ENCODE measurements at regions not wholly inside any gene's neighbourhood (a gene's known extent, or its start where the extent isn't known, plus 50 kb on each side); places are given as distances from the start of the nearest gene placed in this dataset.

DNA sequence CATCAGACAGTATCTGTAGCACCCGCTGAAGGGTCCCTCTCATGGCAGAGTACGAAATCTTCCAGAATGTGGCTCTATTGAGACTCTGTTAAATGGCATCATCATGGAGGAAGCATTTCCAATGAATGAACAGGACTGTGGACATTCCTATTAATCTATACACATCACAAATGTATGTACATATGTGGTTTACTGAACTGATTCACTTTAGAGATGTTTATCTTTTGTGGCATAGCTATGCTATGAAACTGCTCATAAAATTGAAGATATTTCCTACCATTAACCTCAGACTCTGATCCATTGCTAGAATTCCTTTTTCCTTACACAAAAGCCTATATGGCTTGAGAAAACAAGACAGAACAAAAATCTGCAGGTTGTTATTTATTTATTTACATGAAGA is 259.6 kb upstream of the RRP15 start:
- DNase-seq (ENCODE audit: low spot score) = no peak

DNA sequence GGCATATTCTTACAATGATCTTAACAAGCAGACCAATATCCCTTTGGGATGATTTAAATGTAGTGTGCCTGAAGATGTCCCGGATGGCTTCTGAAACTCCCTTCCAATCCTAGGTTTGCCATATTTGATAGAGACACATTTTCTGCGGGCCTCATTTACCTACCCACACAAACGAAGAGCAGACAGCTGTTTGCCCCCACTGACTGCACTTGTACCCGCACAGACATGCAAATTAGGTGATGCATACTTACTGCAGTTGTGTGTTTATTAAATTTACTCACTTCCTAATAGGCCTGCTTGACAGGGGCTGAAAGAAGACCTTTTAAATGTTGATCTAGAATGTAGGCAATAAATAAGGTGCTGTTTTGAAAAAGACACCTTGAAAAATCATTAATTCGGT is 257.9 kb upstream of the RRP15 start:
- DNase-seq (ENCODE audit: low spot score) = no peak

DNA sequence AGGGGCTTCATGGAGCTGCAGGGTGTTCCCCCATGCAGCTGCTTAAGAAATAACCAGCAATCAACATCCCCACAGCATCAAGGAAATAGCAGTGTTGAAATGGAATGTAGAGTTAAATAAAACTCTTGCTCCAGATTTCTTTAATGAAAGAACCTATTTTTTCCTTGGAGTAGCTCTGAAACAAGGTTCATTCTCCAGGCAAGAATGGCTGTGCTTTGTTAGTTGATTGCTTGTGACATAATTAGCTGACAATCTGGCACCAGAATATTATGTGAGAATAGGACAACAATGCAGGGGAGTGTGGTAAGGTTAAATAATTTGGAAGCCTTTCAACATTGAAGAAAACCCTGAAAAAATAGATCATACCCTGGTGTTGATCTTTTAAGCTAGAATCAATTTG is 254.2 kb upstream of the RRP15 start:
- DNase-seq (ENCODE audit: low spot score) = no peak

DNA sequence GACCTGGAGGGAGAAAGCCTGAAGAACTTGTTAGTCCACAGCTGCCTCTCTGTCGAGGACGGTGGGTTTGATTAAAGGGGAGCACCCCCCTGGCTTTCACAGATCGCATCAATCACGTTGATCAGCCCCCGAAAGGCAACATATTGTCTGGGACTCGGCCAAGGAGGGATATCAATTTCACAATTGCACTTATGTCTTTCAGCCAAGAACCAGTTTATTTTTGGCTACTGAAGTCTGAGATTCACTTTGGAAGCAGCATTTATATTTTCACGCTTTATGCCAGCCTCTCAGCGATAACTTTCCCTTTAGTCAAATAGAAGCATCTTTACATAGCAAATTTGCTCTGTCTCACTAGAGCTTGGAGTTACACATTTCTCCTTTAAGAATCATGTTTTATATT is 253.2 kb upstream of the RRP15 start:
- DNase-seq (ENCODE audit: low spot score) = no peak

DNA sequence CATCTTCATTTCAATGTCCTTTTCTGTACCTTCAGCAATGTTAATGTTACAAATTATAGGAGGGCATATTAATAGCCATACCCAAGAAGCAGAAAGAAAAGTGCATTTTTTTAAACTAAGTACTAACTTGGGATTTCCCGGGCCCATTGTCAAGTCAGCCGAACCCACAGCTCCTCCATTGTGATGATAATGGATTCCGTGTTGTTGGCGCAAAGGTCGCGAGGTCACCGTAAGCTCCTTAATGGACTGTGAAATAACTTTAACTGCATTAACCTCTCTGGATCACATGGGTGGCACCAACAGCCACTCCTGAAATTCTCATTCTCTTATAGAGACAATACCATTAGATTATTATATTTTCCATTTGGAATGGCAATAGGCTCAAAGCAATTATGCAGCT is 250.6 kb upstream of the RRP15 start:
- no peak for DNase-seq (ENCODE audit: low spot score)

DNA sequence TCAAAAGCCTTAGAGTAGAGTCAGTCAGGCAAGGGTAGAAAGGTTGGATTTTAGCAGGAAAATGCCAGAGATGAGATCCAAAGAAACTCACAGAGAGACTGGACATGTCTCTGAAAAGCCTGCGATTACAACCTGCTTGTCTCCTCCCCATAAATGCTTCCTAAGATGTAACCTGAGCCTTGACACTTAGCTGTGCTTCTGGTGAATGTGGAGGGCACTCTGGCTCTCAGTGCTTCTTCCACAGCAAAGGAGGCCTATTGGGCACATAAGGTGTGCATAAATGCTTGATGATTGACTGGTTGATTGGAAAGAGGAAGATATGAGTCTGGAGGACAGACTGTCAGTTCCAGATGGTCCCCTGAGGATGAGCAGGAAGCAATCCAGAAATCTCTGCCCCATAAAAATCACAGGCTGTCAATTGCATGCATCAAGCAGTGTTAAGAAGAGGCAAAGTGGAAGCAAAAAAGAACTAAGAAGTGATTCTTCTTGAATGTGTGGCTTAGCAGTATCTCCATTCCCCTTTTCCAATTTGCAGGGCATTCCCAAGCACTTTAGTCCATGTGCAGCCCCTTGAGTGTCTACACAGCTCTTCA is 236.2 kb upstream of the RRP15 start:
- DNase-seq (ENCODE audit: low spot score) = no peak

DNA sequence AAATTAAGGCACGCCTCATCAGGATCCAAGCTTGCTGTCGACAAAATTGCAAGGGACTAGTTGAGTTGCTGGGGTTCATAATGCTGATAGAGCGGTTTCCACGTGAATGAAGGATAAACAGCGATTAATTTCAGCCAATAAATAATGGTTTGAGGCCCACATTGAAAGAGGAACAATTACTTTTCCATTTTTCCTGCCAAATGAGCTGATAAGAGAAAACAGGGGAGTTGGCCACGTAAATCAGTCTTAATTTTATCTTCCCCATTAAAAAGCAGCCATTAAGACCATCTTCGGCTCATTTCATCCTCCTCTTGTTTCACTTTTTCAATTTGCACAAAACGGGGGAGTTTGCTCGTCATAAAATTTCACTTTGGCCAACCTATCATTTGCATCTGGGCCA is 235.5 kb upstream of the RRP15 start:
- no peak for DNase-seq (ENCODE audit: low spot score)

DNA sequence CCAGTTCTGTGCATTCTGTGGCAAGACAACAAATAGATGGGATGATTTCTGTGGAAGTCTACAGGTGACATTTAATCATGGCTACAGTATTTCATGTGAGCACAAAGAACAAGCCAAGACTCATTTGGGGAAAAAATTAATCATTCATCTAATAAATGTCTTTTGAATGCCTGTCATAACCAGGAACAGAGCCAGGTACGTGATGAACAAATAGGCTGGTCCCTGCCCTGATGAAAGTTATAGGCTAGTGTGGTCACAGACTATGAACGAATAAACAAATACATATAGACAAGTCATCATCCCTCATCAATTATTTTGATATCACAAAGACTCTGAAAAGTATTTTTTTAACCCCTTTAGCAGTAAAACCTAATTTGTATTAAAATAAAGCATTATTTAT is 226.4 kb upstream of the RRP15 start:
- DNase-seq (ENCODE audit: low spot score) = no peak

DNA sequence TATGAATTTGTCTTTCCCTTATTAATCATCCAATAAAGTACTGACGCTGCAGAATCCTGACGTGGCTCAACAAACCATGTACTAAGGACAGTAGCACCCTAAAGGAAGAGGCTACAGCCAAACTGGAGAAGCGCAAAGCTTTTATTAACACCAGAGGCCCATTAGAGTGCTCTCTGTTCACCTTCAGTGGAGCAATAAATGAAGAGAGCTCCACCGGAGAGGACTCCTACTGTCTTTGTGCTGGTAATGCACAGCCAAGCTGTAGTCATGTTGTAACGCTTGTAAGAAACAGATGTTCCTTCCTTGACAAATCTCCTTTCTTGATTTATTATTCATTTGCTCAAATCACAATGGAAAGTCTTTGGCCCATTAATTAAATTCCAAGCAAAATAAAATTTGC is 220.7 kb upstream of the RRP15 start:
- DNase-seq (ENCODE audit: low spot score) = no peak

DNA sequence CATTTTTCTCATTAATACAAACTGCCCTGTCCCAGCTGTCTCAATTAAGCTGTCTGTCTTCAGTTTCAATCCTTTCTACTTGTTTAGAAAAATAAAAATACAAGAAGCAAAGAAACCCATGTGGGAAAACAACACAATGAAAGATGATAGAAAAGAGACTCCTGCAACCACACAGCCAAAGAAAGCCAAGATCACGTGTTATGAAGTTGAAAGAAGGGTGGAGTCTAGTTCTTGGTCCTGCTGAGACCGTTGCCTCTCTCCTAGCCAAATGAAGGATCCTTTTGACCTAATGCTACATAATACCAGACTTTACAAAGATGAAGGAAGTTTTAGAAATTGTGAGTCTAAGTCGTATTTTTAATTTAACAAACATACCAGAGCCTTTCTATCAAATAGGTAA is 218.8 kb upstream of the RRP15 start:
- DNase-seq (ENCODE audit: low spot score) = no peak

DNA sequence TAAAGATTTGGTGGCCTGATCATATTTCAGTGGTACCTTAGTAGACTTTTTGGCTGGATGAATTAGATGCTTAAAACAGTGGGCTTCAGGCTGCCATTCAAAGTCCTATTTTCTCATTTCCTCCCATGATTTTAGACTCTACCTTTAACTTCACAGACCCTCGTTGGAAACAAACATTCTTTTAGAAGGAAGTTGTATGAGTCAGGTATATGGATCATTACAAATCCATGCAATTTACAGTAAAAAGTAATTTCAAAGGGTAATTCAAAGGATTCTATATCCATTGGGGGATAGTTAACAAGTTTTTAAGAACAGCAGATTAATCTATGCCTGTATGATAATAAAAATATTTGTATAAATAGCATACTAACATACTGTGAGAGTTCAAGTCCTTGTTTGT is 216.9 kb upstream of the RRP15 start:
- no peak for DNase-seq (ENCODE audit: low spot score)

DNA sequence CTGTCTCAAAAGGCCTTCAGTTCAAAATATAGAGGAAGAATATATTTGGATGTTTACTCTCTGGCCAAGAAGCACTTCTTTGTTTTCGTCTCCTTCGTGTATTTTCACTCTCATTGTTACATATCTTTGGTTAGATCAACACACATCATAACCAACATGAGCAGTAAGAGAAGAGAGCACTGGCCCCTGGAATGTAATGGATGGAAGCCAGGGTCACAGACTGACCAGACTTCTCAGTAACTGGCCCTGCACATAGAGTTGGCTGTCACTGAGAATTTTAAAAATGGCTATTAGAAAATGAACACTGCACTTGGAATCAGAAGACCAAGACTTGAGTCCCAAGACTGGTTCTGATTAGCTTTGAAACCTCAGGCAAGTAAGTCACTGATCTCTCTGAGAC is 215.9 kb upstream of the RRP15 start:
- no peak for DNase-seq (ENCODE audit: low spot score)

DNA sequence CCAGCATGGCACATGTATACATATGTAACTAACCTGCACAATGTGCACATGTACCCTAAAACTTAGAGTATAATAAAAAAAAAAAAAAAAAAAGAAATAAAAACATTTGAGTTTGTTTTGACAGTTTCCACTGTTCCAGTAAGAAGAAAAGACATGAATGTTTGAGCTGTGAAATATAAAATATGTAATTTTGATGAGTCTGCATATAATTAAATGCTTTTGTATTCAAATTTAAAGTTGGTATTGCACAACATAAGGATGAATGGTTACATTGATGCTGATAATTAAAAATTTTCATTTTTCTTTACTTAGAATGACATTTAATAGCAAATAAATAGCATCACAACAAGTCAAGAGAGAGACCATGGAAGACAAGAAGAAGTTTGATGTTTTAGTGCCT is 212.0 kb upstream of the RRP15 start:
- DNase-seq (ENCODE audit: low spot score) = no peak

DNA sequence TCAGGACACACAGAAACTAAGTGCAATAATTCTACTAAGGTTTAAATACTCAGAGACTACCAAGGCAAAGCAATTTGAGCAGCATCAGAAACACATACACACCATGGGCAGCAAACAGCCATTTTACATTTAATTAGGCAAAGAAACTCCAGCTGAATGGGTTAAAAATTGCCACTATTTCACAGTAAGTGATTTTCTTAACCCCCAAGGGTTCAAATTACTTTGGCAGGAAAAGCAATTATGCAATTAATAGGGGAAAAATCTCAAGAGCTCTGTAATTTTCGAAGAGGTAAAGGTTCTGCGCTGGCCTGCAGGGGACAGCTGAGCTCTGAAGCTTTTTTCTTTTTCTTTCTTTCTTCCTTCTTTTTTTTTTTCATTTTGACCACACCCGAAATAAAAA is 206.2 kb upstream of the RRP15 start:
- DNase-seq (ENCODE audit: low spot score) = no peak

DNA sequence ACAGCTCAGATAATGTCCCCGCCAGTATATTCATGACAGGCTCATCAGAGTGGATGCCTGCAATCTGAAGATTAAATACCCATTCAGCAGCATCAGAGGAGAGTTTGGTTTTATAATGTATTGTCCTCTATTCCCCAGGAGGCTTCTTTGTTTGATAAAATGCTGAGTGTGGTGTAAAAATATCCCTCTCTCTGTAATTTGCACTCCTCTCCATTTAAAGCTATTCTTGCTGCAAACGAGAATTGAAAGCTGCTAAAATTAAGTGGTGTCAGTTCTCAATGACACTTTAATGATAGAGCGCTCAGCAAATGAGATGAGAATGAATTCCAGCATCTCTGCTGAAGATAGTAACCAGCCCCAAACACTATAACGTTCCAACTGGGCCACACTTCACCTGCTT is 205.7 kb upstream of the RRP15 start:
- DNase-seq (ENCODE audit: low spot score) = no peak

DNA sequence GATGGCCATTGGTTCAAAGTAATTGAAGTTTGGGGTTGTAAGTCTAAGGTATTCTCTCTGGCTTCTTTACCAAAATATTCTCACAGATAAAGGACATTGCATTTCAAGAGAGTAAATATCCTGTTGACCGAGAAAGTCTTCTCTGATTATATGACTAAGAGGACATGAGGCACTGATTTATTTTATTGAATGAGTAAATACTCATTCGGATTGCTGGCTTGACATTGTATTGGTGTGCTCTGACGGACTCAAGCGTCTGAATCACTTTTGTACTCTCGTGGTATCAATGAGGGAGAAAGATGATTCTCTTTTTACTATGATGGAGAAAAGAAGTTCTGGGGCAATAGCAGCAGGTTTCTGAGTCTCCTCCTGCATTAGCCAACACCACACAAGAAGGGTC is 205.3 kb upstream of the RRP15 start:
- DNase-seq (ENCODE audit: low spot score) = no peak

DNA sequence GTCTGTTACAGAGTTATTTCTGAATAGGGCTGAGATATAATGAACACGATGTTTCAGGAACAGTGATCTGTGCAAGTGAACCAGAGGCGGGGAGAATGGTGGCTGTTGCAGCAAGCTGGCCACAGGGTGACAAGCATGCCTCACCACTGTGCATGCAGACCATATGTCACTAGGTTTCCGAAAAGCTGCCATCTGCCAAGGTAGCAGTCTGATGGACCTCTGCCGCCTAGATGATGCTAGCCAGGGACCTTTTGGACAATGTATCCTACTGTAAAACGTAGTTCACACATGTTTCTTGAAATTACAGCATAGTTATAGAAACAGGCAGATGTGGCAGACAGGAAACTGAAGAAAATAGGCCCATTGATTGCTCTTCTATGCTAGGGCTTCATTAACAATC is 204.2 kb upstream of the RRP15 start:
- no peak for DNase-seq (ENCODE audit: low spot score)

DNA sequence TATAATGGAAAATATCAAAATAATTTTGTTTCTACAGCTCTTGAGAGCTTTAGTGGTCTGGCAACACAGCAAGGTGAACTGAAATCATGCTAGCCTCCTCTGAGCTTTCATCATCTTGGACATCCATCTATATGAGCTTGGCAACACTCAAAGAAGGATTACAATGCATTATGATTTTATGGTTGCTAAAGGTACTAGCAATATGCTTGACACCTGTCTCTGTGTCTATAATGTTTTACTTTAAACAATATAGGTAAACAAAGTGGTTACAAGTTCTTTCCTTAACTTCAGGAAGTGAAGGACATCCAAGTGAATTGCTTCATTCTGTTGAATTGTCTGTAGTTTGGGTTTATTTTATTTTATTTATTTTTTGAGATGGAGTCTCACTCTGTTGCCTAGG is 203.7 kb upstream of the RRP15 start:
- no peak for DNase-seq (ENCODE audit: low spot score)

DNA sequence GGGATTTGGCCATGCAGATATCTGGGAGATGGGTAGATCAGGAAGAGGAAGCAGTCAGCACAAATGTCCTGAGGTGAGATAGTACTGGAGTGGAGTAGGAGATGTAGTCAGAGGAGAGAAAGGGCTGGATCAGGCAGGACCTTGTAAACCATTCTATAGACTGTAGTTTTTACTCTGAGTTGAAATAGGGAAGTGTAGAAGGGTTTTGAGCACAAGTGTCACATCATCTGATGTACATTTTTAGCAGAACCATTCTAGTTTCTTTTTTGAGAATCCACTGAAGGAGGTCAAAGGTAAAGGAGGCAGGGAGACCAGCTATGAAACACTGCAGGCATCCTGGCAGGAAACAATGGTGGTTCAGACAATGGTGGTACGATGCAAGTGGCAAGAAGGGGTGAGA is 194.6 kb upstream of the RRP15 start:
- DNase-seq (ENCODE audit: low spot score) = no peak

DNA sequence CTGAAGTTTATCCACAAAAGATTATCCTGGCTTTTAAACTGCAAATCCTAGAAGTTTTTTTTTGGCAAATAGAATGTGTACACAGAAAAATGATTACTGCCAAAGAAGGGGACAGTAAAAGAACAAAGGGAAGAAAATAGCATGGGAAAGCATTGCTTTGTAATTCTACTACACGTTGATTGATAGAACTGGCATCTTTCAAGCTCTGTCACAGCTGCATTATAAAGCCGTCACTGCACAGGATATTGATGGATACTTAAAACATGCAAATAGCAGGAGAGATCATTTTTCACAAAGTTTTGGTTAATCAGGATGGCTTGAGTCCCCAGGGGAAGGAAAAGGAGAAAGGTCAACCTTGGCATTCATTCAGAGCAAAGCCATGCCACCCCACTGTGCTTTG is 183.7 kb upstream of the RRP15 start:
- DNase-seq (ENCODE audit: low spot score) = no peak

DNA sequence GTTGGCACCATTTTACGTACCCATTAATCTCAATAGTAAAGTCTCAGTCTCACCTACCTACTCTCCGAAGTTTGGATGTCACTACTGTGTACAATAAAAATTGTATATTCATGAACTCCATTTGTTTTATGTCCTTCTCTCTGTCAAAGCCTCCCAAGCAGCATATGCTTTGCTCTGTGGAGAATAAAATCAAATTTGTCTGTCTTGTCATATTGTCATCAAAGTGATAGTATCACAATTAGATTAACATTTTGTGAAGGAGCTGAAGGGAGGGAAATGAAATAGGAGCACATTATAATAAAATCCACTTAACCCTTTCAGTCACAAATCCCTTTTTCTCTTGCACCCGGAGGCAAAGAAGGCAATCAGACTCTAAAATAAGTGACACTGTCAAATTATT is 177.1 kb upstream of the RRP15 start:
- DNase-seq (ENCODE audit: low spot score) = no peak

DNA sequence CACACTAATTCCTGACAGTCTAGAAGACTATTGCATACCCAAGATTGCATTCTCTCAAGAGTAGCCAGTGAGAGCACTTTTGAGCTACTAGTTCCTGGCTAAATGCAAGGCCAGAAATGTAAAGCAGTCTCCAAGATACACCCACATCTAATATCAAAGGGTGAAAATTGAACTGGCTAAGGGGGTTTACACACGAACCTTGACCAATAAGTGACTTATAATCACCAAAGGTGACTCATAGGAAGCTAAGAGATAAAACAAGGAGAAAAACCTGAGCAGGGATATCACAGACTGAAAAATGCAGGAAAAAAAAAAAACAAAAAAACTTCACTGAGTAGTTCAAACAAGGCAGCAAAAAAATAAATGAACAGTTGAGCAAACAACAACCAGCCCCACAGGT is 172.2 kb upstream of the RRP15 start:
- DNase-seq (ENCODE audit: low spot score) = no peak

DNA sequence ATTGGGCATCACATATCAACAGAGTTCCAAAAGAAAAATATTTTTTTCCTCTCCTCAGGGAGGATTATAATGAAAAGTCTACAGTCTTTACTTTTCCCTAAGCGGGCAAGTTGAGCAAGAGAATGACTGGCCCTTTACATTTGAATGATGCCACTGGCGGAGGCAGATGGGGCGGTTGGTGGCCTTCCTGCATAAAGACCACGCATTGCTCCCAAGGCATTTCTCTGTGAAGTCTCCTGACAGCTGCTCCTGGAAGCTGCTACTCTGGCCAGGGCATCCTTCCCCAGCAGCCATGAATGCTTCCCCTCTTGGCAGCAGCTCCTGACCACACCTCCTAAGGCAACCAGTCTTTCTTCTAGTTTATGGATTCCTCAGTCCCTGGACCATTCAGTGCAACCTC is 161.1 kb upstream of the RRP15 start:
- no peak for DNase-seq (ENCODE audit: low spot score)

DNA sequence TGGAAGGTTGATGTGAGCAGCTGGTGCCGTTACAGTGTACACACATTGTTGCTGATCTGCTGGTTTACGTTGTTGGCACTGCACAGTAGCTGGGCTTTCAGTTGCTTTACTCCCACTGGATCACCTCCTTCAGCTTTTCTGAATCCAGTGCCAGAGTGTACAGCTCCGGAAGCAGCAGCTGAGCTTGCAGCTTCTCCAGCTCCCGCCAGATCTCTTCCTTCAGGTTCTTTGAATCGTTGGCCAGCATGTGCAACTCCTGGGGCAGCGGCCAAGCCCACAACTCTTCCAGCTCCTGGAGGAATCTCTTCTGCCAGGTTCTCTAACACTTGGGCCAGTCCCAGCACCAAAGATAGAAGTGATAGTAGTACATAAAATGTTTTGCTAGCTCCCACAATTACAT is 149.7 kb upstream of the RRP15 start:
- DNase-seq (ENCODE audit: low spot score) = no peak

DNA sequence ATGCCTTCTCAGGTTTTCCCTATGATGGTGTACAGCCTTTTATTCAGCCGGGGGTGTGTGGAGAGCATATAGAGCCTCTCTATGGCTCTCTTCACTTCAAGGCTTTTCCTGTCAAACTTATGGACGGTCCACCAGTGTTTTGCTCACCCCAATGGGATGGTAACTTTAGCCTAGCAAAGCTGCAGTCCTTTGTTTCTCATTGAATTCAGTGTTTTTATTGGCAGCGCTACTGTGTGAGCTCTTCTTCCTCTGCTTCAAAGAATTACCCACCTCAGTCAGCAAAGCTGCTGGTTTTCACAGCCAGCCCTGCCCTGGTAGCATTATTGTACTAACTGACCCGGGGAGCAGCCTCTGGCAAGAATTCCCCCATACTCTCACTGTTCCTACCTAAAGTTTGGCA is 145.3 kb upstream of the RRP15 start:
- no peak for DNase-seq (ENCODE audit: low spot score)
